ENCODE measurements at regions not wholly inside any gene's neighbourhood (a gene's known extent, or its start where the extent isn't known, plus 50 kb on each side); places are given as distances from the start of the nearest gene placed in this dataset.
A peak's percentile ranks its signal among the peaks of the same experiment; 100 is the strongest.
"Not testable (repeated sequence)": the region's sequence is repeated elsewhere in the genome, so short reads cannot be mapped to it uniquely, and the experiment has no call there.

DNA sequence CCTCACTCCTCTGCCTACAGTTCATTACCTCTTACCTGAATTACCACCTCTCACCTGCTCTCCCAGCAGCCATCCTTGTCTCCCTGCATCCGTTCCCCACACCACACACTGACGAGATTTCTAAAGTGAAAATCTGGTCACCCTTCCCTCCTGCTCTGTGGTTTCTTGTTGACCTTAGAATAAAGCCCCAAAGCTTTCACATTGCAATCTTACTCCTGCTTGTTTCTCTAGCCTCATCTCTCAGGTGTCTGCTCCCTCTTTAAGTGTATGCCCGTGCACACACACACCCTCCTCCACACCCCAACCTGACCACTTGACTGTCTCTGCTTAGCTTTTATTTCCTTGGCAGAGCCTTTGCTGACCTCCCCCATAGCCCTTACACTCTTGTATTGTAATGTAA lies 122.0 kb upstream of the SKOR2 start:
- H4K20me1 ChIP-seq (ENCODE audit: low read depth) = no peaks in the 10 kb centered on the region
- no peaks in the 10 kb centered on the region for H3K27me3 ChIP-seq
- Mint-ChIP-seq H3K4me1 (peaks cover 7% of the 10 kb centered on the region), H3K27me3 (ENCODE audit: insufficient read depth, low read depth) (peaks cover 5% of the 10 kb centered on the region), H3K36me3 (no peaks in the 10 kb centered on the region), H3K9me3 (no peaks in the 10 kb centered on the region), H3K27ac (no peak overlapping the region), H3K4me3 (no peak overlapping the region)
- H2AFZ ChIP-seq (replicated peaks) = no peak overlapping the region
- H3F3A ChIP-seq (ENCODE audit: low read depth) = no peaks in the 10 kb centered on the region
- no peak overlapping the region for H3K4me2 ChIP-seq
- DNase-seq (ENCODE audit: low spot score) = no peak
- no peaks in the 10 kb centered on the region for H3K9me3 ChIP-seq (ENCODE audit: low read depth)
- no peaks in the 10 kb centered on the region for H3K36me3 ChIP-seq
- H3K79me2 ChIP-seq (ENCODE audit: low read depth) = no peaks in the 10 kb centered on the region
- no peak overlapping the region for H3K9ac ChIP-seq
- H3K27ac ChIP-seq = no peak overlapping the region
- H3K4me3 ChIP-seq = no peak overlapping the region
- no peak for TF ChIP-seq EZH2 (IDR thresholded peaks at IDR 0.05)
- no peak for TF ChIP-seq EZH2phosphoT487 (IDR thresholded peaks at IDR 0.05)
- TF ChIP-seq, protein P1, sequence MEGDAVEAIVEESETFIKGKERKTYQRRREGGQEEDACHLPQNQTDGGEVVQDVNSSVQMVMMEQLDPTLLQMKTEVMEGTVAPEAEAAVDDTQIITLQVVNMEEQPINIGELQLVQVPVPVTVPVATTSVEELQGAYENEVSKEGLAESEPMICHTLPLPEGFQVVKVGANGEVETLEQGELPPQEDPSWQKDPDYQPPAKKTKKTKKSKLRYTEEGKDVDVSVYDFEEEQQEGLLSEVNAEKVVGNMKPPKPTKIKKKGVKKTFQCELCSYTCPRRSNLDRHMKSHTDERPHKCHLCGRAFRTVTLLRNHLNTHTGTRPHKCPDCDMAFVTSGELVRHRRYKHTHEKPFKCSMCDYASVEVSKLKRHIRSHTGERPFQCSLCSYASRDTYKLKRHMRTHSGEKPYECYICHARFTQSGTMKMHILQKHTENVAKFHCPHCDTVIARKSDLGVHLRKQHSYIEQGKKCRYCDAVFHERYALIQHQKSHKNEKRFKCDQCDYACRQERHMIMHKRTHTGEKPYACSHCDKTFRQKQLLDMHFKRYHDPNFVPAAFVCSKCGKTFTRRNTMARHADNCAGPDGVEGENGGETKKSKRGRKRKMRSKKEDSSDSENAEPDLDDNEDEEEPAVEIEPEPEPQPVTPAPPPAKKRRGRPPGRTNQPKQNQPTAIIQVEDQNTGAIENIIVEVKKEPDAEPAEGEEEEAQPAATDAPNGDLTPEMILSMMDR (IDR thresholded peaks at IDR 0.05) = no peak
- H3K4me1 ChIP-seq = peaks cover 7% of the 10 kb centered on the region

DNA sequence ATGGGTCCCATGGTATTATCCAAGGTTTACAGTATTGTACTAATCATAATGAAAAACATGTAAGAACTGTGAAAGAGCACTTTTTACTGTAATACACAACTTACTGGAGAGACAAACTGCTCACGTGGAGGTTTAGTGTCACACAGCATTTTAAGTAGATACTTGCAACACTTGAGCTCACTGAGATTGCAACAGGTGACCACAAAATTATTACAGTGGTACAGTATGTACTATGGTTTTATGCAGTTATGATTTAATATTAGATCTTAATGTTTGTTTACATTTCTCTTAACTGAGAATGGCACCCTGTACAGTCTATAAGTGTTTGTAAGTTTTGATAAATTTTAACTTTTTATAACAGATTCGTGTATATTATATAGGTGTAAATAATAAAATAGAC lies 118.6 kb upstream of the SKOR2 start:
- no peaks in the 10 kb centered on the region for H3K36me3 Mint-ChIP-seq
- no peaks in the 10 kb centered on the region for H3K4me1 Mint-ChIP-seq
- no peak overlapping the region for H3K4me2 ChIP-seq
- H3K27me3 ChIP-seq = no peaks in the 10 kb centered on the region
- H3K9ac ChIP-seq = no peak overlapping the region
- H3K4me1 ChIP-seq = no peaks in the 10 kb centered on the region
- H3K79me2 ChIP-seq (ENCODE audit: low read depth) = no peaks in the 10 kb centered on the region
- no peaks in the 10 kb centered on the region for H3K36me3 ChIP-seq
- peaks cover 1% of the 10 kb centered on the region for H3K9me3 Mint-ChIP-seq
- H3F3A ChIP-seq (ENCODE audit: low read depth) = no peaks in the 10 kb centered on the region
- no peak overlapping the region for H3K27ac Mint-ChIP-seq
- no peak overlapping the region for H3K4me3 ChIP-seq
- no peak overlapping the region for H3K27ac ChIP-seq
- H3K4me3 Mint-ChIP-seq = no peak overlapping the region
- DNase-seq (ENCODE audit: low spot score) = no peak
- TF ChIP-seq, protein P1 (IDR thresholded peaks at IDR 0.05) = no peak
- TF ChIP-seq EZH2 (IDR thresholded peaks at IDR 0.05) (no peak), EZH2phosphoT487 (IDR thresholded peaks at IDR 0.05) (no peak)
- no peaks in the 10 kb centered on the region for H4K20me1 ChIP-seq (ENCODE audit: low read depth)
- no peak overlapping the region for H2AFZ ChIP-seq (replicated peaks)
- no peaks in the 10 kb centered on the region for H3K9me3 ChIP-seq (ENCODE audit: low read depth)
- H3K27me3 Mint-ChIP-seq (ENCODE audit: insufficient read depth, low read depth) = peaks cover 3% of the 10 kb centered on the region

DNA sequence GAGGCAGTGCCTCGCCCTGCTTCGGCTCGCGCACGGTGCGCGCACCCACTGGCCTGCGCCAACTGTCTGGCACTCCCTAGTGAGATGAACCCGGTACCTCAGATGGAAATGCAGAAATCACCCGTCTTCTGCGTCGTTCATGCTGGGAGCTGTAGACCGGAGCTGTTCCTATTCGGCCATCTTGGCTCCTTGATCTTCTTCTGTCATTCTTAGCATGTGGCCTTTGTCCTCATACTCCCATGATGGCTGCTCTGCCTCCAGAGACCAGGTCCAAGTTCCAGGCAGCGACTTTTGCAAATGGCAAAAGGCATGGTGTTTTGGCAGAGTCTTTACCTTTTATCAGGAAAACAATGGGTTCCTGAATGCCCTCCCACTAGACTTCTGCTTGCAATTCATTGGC lies 102.6 kb upstream of the SKOR2 start:
- not testable (repeated sequence) for H3K4me3 Mint-ChIP-seq; H3K27ac ChIP-seq; H3K79me2 ChIP-seq (ENCODE audit: low read depth); H3F3A ChIP-seq (ENCODE audit: low read depth); H3K4me1 Mint-ChIP-seq; H3K9me3 Mint-ChIP-seq; H3K27me3 ChIP-seq; H3K4me1 ChIP-seq; H3K36me3 Mint-ChIP-seq; H3K36me3 ChIP-seq; H3K9ac ChIP-seq; H3K9me3 ChIP-seq (ENCODE audit: low read depth); DNase-seq (ENCODE audit: low spot score); H3K4me2 ChIP-seq; H3K4me3 ChIP-seq; H2AFZ ChIP-seq (replicated peaks); H3K27me3 Mint-ChIP-seq (ENCODE audit: insufficient read depth, low read depth); H4K20me1 ChIP-seq (ENCODE audit: low read depth)
- H3K27ac Mint-ChIP-seq = peak overlapping the region; percentile 68

DNA sequence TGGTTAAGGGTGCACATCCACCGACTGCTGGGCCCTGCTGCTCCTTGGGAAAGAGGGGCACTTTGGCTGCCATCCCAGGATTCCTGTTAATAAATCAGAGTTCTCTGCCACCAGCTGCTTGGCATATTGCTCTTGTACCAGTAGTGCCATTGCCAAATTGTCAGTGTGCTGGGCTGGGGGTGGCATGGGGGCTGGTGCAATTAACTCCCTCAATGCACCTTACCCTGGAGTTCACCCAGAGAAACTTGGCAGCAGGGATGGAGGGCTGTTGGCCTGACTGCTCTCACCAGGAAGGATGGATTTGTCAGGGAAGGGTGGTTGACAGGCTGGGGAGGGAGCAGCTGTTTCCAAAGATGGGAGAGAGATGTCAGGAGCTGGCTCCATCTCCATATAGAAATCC lies 94.6 kb upstream of the SKOR2 start:
- no peaks in the 10 kb centered on the region for H4K20me1 ChIP-seq (ENCODE audit: low read depth)
- no peaks in the 10 kb centered on the region for H3K36me3 ChIP-seq
- H3K27me3 ChIP-seq = no peaks in the 10 kb centered on the region
- no peaks in the 10 kb centered on the region for H3K9me3 ChIP-seq (ENCODE audit: low read depth)
- Mint-ChIP-seq H3K9me3 (no peaks in the 10 kb centered on the region), H3K36me3 (no peaks in the 10 kb centered on the region), H3K27me3 (ENCODE audit: insufficient read depth, low read depth) (peaks cover 4% of the 10 kb centered on the region), H3K27ac (no peak overlapping the region), H3K4me1 (no peaks in the 10 kb centered on the region), H3K4me3 (no peak overlapping the region)
- no peak overlapping the region for H2AFZ ChIP-seq (replicated peaks)
- H3K4me1 ChIP-seq = no peaks in the 10 kb centered on the region
- no peak overlapping the region for H3K4me2 ChIP-seq
- H3K9ac ChIP-seq = no peak overlapping the region
- no peak for DNase-seq (ENCODE audit: low spot score)
- H3F3A ChIP-seq (ENCODE audit: low read depth) = no peaks in the 10 kb centered on the region
- H3K27ac ChIP-seq = no peak overlapping the region
- H3K79me2 ChIP-seq (ENCODE audit: low read depth) = no peaks in the 10 kb centered on the region
- TF ChIP-seq EZH2phosphoT487 (IDR thresholded peaks at IDR 0.05) (no peak), EZH2 (IDR thresholded peaks at IDR 0.05) (no peak)
- TF ChIP-seq, protein P1 (IDR thresholded peaks at IDR 0.05) = no peak
- H3K4me3 ChIP-seq = no peak overlapping the region
